ENCODE measurements at regions not wholly inside any gene's neighbourhood (a gene's known extent, or its start where the extent isn't known, plus 50 kb on each side); places are given as distances from the start of the nearest gene placed in this dataset.

- H3K27me3 ChIP-seq (replicated peaks in 1 of 4; ENCODE audit: control insufficient read depth in 3 of 4, extremely low read depth in 1 of 4, insufficient read depth in 3 of 4, low read length in 3 of 4) = no peaks in the 10 kb centered on the region
- FAIRE-seq (peak; percentile 63), DNase-seq (ENCODE audit: low read depth in 1 of 2, low spot score in 2 of 2) (no peak)
- no peak overlapping the region for H4K8ac ChIP-seq (ENCODE audit: extremely low read depth, insufficient read depth, low read length)
- H4K91ac ChIP-seq (replicated peaks; ENCODE audit: insufficient read length, low read length) = no peak overlapping the region
- no peak overlapping the region for H3K4me2 ChIP-seq (ENCODE audit: insufficient read depth in 1 of 2, low read depth in 2 of 2, low read length in 2 of 2)
- no peak overlapping the region for H3K4me3 ChIP-seq (ENCODE audit: extremely low read depth in 1 of 4, insufficient read depth in 2 of 4, low read depth in 3 of 4, low read length in 4 of 4)
- WGBS, 2 experiments (ENCODE audit: extremely low coverage in 1 of 2, insufficient coverage in 1 of 2, insufficient read length in 1 of 2, insufficient replicate concordance in 2 of 2, low coverage in 1 of 2, low lambda C conversion rate in 2 of 2, missing lambda C conversion rate in 1 of 2) = 75% methylated on average over 1 of the region's 1 CpG; no CpG with 5 or more reads in 1 of the 2 experiments
- no peak overlapping the region for H2BK120ac ChIP-seq (replicated peaks; ENCODE audit: low read depth, low read length)
- H3K4ac ChIP-seq (replicated peaks; ENCODE audit: insufficient read length, low read depth, low read length) = no peak overlapping the region
- ChIA-PET POLR2A (ENCODE audit: partially characterized antibody) (no interaction called here), CTCF (ENCODE audit: partially characterized antibody) (interaction anchor here (0.6 to 1.6 kb wide), 10 partner anchors 13 to 434 kb away, joined by 3 to 7 read pairs (median 4); no protein-coding TSS in a partner anchor)
- H2AK5ac ChIP-seq (ENCODE audit: low read depth, low read length) = no peak overlapping the region
- H3K14ac ChIP-seq (ENCODE audit: insufficient read length) = no peak overlapping the region
- H3K56ac ChIP-seq (replicated peaks; ENCODE audit: insufficient read length, low read depth, low read length) = no peak overlapping the region
- no peak overlapping the region for H3K27ac ChIP-seq (ENCODE audit: low read depth, low read length)
- no peak overlapping the region for H2BK12ac ChIP-seq (ENCODE audit: low read depth, low read length)
- H3K18ac ChIP-seq (ENCODE audit: extremely low read depth, low read length) = no peak overlapping the region
- H3K9ac ChIP-seq (replicated peaks in 1 of 4; ENCODE audit: extremely low read depth in 1 of 4, low read depth in 3 of 4, low read length in 3 of 4) = no peak overlapping the region
- no peaks in the 10 kb centered on the region for H3K79me2 ChIP-seq (ENCODE audit: control insufficient read depth in 1 of 2, insufficient read depth in 2 of 2, low read length in 2 of 2)
- H2BK5ac ChIP-seq (ENCODE audit: low read depth, low read length) = no peak overlapping the region
- no peaks in the 10 kb centered on the region for H3K79me1 ChIP-seq (ENCODE audit: low read depth, low read length)
- no peaks in the 10 kb centered on the region for H3K36me3 ChIP-seq (ENCODE audit: control insufficient read depth in 2 of 4, insufficient read depth in 4 of 4, low read length in 3 of 4)
- no peaks in the 10 kb centered on the region for H4K20me1 ChIP-seq (replicated peaks in 1 of 2; ENCODE audit: control insufficient read depth in 1 of 2, insufficient read depth in 2 of 2, low read length in 2 of 2)
- H3K4me1 ChIP-seq (replicated peaks in 1 of 4; ENCODE audit: control insufficient read depth in 3 of 4, insufficient read depth in 4 of 4, low read length in 3 of 4) = no peaks in the 10 kb centered on the region
- H2BK15ac ChIP-seq (ENCODE audit: low read length) = no peak overlapping the region
- no peak overlapping the region for H2BK20ac ChIP-seq (ENCODE audit: low read length)
- no peaks in the 10 kb centered on the region for H3K9me3 ChIP-seq (ENCODE audit: insufficient read depth in 2 of 2, low read depth in 1 of 2, low read length in 1 of 2)
- H4K5ac ChIP-seq (ENCODE audit: insufficient read length, low read depth, low read length) = no peak overlapping the region
- no peaks in the 10 kb centered on the region for H3K23me2 ChIP-seq (ENCODE audit: low read depth, low read length)
- no peak overlapping the region for H3K23ac ChIP-seq (ENCODE audit: insufficient read length)
- no peak overlapping the region for H2AFZ ChIP-seq (ENCODE audit: low read length)
- TF ChIP-seq EP300 (IDR thresholded peaks at IDR 0.05; ENCODE audit: borderline replicate concordance in 1 of 2, low read depth in 2 of 2, low read length in 2 of 2) = no peak
- TF ChIP-seq, protein P1, sequence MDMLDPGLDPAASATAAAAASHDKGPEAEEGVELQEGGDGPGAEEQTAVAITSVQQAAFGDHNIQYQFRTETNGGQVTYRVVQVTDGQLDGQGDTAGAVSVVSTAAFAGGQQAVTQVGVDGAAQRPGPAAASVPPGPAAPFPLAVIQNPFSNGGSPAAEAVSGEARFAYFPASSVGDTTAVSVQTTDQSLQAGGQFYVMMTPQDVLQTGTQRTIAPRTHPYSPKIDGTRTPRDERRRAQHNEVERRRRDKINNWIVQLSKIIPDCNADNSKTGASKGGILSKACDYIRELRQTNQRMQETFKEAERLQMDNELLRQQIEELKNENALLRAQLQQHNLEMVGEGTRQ (IDR thresholded peaks at IDR 0.05; ENCODE audit: low read length) = no peak
These were observed 311.9 kb upstream of the ANKH start for GRCh38 chr5:15183520-15183919.

Data from H1 (cell line).